Pancreas (tissue), 10 donors: ENCODE measurements at regions not wholly inside any gene's neighbourhood (a gene's known extent, or its start where the extent isn't known, plus 50 kb on each side); places are given as distances from the start of the nearest gene placed in this dataset.

ENCODE experiments used
- ATAC-seq, 4 donors: fragments of 200-7000 bp; cut with Tn5 transposase; one replicate each; pipeline versions ENCODE4 v1.8.0 to v1.9.1; 2020; ENCODE audit warnings: mild to moderate bottlenecking in 4 of 4, moderate library complexity in 4 of 4
- DNase-seq, 6 donors: peaks; one replicate each; pipeline ENCODE4 v3.0.0-alpha.2; 2020
- FAIRE-seq: peaks from 2 replicates; lab custom pipeline; 2012; peaks lifted over from hg19 to GRCh38; lab: Jason Lieb, UNC
- H3K27ac ChIP-seq, 4 donors: fragments of 200-600 bp; sonication (generic); 1 replicate in 3 of 4; 2 replicates in 1 of 4; pipeline versions ENCODE4 v1.5.0 to v1.8.0; 2020
- H3K27me3 ChIP-seq, 4 donors: fragments of 200-600 bp; one replicate each; pipeline ENCODE4 v1.8.0; 2021
- H3K36me3 ChIP-seq, 3 donors: fragments of 200-600 bp; sonication (generic) in 1 of 3; one replicate each; pipeline versions ENCODE4 v1.5.0 to v1.8.0; 2020 to 2021
- H3K4me1 ChIP-seq, 3 donors: fragments of 200-600 bp; one replicate each; pipeline ENCODE4 v1.8.0; 2021
- H3K4me3 ChIP-seq, 4 donors: fragments of 200-600 bp; sonication (generic) in 2 of 4; one replicate each; pipeline versions ENCODE4 v1.5.0 to v1.8.0; 2020 to 2021
- H3K9me3 ChIP-seq, 4 donors: fragments of 200-600 bp; one replicate each; pipeline ENCODE4 v1.8.0; 2021
- WGBS, 2 donors: extraction: QIAGEN DNeasy Blood & Tissue Kit; methylation state at CpG; one replicate each; pipeline ENCODE4 v1.1.7; 2013; 5-methylcytosine and 5-hydroxymethylcytosine counted together
- intact Hi-C, 3 donors: fragments of 100-400 bp; cut with DNase I; formaldehyde crosslinking; loops; one replicate each; pipeline versions ENCODE4 v1.11.1 to v1.14.2; 2022
- TF ChIP-seq, protein P1 (sequence below), 4 donors: fragments of 200-600 bp; sonication (generic) in 3 of 4; IDR thresholded peaks; one replicate each; pipeline versions ENCODE4 v1.5.0 to v1.8.0; 2021; ENCODE audit warnings: antibody characterized with exemption in 4 of 4
- donor health status: healthy with polysubstance abuse.
- donor health status: DM: no; HTN: no; CAD: no; lungs with moderate emphysema.
- donor health status: DM: no; HTN: no; CAD: no.
- donor health status: control.
- donor health status: control.
- donor health status: Bipolar disorder and iron deficiency.
- donor health status: DM: yes; HTN: yes; CAD: no.
- donor health status: DM: no; HTN: no; CAD: no.
- donor health status: DM: no; HTN: no; CAD: no.
- donor health status: DM: yes; HTN: yes; CAD: no.

DNA sequence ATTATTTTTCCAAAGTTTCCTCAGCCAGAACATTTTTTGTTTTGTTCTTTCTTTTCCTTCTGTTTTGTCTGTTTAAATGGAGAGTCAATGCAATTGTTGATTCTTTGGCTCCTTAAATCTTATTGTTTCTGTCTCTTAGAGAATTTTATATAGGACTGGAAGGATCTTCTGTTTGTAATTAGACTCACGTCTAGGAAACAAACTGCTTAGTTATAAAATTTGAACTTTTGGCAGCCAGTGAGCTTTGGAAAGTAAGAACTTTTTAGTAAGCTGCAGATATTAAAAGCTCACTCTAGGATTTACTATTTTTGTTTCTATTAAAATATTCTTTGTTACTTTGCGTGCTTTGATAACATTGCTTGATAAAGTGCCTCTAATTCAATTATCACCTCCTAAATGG is 109.8 kb upstream of the HNRNPU start:
- Histone ChIP-seq H3K9me3 (no peaks in the 10 kb centered on the region), H3K36me3 (no peaks in the 10 kb centered on the region), H3K4me1 (peaks cover 2 to 8% (median 4%) of the 10 kb centered on the region in 3 donors), H3K27ac (no peak overlapping the region), H3K27me3 (no peaks in the 10 kb centered on the region), H3K4me3 (no peak overlapping the region)
- WGBS, 2 donors = 73 to 80% methylated on average over 2 of the region's 2 CpGs
- DNase-seq (no peak), FAIRE-seq (no peak), ATAC-seq (no peak)
- TF ChIP-seq, protein P1, sequence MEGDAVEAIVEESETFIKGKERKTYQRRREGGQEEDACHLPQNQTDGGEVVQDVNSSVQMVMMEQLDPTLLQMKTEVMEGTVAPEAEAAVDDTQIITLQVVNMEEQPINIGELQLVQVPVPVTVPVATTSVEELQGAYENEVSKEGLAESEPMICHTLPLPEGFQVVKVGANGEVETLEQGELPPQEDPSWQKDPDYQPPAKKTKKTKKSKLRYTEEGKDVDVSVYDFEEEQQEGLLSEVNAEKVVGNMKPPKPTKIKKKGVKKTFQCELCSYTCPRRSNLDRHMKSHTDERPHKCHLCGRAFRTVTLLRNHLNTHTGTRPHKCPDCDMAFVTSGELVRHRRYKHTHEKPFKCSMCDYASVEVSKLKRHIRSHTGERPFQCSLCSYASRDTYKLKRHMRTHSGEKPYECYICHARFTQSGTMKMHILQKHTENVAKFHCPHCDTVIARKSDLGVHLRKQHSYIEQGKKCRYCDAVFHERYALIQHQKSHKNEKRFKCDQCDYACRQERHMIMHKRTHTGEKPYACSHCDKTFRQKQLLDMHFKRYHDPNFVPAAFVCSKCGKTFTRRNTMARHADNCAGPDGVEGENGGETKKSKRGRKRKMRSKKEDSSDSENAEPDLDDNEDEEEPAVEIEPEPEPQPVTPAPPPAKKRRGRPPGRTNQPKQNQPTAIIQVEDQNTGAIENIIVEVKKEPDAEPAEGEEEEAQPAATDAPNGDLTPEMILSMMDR (IDR thresholded peaks at IDR 0.05) = no peak
- intact Hi-C loops = no loop called here

DNA sequence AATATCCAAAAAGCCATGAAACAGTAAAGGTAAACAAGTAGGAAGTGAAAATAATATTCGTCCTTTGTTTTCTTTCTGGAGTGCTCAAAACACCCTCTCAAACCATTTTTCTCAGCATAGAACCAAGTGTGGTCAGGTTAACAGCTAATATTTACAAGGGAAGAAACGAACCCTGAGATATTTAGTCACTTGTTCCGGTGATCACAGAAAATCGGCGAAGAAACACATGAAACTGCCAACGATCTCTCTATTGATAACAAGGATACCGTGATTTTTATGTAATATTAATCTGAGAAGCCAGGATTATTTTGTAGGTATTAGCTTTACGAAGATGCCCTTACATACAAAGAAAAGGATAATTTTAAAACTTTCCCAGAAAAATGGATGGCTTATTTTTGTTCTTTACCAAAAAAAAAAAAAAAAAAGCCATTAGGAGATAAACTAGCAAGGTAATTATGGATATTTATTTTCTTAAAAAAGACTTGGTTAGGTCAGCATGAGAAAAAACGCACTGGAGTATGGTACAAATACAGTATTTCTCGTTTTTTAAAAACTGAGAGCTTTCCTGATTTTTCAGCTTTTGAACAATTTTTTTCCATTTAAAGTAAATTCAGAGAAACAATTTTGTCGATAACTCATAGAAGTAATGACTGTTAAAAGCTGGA is 107.3 kb upstream of the HNRNPU start:
- Histone ChIP-seq H3K36me3 (no peaks in the 10 kb centered on the region), H3K4me3 (peak overlapping the region; percentile 22 to 72 (median 66)), H3K9me3 (no peaks in the 10 kb centered on the region), H3K27me3 (no peaks in the 10 kb centered on the region), H3K27ac (peak overlapping the region; percentile 99 to 100 (median 100)), H3K4me1 (peaks cover 9 to 17% (median 10%) of the 10 kb centered on the region in 3 donors)
- peak in 1 of 4 donors; percentile 0 for ATAC-seq
- TF ChIP-seq, protein P1 (IDR thresholded peaks at IDR 0.05) = no peak
- intact Hi-C loops = no loop called here
- peak; percentile 5 for FAIRE-seq
- WGBS, 2 donors = 10 to 13% methylated on average over 11 of the region's 11 CpGs
- no peak for DNase-seq

DNA sequence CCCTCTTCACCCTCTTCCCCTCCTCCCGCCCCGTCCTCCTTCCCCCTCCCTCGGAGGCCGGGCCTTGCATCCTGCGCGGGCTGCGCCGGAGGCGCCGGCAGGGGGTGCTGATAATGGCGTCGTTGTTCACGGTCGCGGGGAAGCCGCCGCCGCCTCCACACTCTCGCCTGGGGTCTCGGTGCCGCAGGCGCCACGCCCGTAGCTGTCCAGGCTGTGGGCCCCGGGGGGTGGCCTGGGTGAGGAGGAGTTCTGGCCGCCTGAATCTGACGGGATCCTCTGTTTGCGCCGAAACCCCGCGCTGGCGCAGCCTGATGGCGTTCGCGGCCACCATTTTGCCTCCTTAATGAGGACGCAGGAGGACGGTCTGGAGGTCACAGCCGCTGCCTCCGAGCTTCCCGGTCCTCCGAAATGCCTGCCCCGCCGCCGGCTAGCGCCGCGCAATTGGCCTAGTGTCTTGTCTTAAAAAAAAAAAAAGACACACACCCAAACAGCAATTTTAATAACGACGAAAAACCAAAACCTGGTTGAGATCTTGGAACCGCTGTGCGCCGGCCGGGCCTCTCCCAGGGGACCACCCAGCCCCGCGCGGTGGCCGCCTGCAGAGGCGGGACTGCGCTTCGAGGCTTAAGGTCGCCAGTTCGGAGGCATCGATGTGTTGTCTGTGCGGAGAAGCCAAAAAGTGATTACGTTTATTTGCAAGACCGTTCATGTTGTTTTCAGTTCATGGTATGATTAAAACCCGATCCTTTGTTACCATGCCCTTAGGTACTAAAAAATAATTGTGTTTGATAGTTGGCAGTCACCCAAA is 106.6 kb upstream of the HNRNPU start:
- ATAC-seq (peak; percentile 81 to 92 (median 86)), DNase-seq (peak; percentile 94 to 97 (median 94)), FAIRE-seq (no peak)
- H3K4me3 ChIP-seq = peak overlapping the region; percentile 22 to 72 (median 66)
- peak overlapping the region; percentile 99 to 100 (median 100) for H3K27ac ChIP-seq
- TF ChIP-seq, protein P1 (IDR thresholded peaks at IDR 0.05) = peak in 3 of 4 donors; percentile 29 to 41 (median 36)
- H3K27me3 ChIP-seq = no peaks in the 10 kb centered on the region
- H3K4me1 ChIP-seq = peaks cover 9 to 17% (median 10%) of the 10 kb centered on the region in 3 donors
- no peaks in the 10 kb centered on the region for H3K9me3 ChIP-seq
- no peaks in the 10 kb centered on the region for H3K36me3 ChIP-seq
- WGBS, 2 donors = 1% methylated on average over 64 to 67 of the region's 67 CpGs
- intact Hi-C loops = no loop called here

DNA sequence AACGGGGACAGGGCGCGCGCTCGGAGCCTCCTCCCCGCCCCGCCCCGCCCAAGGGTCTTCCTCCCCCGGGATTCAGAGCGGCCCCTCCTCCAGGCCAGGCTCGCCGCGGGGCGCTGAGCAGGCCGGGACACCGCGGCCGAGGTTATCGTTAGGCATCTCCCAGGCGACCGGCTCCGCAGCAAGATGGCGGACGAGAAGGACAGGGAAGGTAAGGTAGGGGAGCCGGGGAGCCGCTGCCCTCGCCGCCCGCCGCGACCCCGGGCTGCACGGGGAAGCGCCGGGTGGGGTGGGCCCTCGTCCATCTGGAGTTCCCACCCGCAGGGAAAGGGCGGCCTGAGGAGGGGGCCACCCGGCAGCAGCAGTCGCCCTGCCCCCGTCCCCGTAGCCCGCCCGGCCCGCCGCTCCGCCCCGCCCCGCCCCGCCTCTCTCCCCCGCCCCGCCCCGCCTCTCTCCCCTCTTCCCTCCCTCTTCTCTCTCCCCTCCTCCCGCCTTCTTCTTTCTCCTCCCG is 105.9 kb upstream of the HNRNPU start:
- H3K9me3 ChIP-seq = no peaks in the 10 kb centered on the region
- no peaks in the 10 kb centered on the region for H3K27me3 ChIP-seq
- peaks cover 9 to 17% (median 10%) of the 10 kb centered on the region in 3 donors for H3K4me1 ChIP-seq
- no peak for FAIRE-seq
- peak overlapping the region; percentile 54 to 68 (median 66) for H3K4me3 ChIP-seq
- intact Hi-C loops = no loop called here
- TF ChIP-seq, protein P1 (IDR thresholded peaks at IDR 0.05) = no peak
- ATAC-seq = peak; percentile 57 to 78 (median 74)
- WGBS, 2 donors = 0 to 1% methylated on average over 8 to 41 of the region's 55 CpGs
- DNase-seq = peak in 5 of 6 donors; percentile 78 to 91 (median 86)
- H3K27ac ChIP-seq = peak overlapping the region; percentile 99 to 100 (median 100)
- H3K36me3 ChIP-seq = no peaks in the 10 kb centered on the region
